Endodermal cell (in vitro differentiated cells): ENCODE measurements at regions not wholly inside any gene's neighbourhood (a gene's known extent, or its start where the extent isn't known, plus 50 kb on each side); places are given as distances from the start of the nearest gene placed in this dataset.

Source experiments
- DNase-seq: peaks from one replicate; pipeline ENCODE4 v3.0.0-alpha.2; 2017
- H3K27ac ChIP-seq: 2 replicates; pipeline ENCODE4 v1.5.1; 2013; ENCODE audit warnings: mild to moderate bottlenecking, low read depth, low read length, moderate library complexity
- H3K27me3 ChIP-seq: 2 replicates; pipeline ENCODE4 v1.6.1; 2013; ENCODE audit warnings: mild to moderate bottlenecking, low read length, moderate library complexity; ENCODE audit not compliant: insufficient read depth, control insufficient read depth, poor library complexity, severe bottlenecking
- H3K36me3 ChIP-seq: 2 replicates; pipeline ENCODE4 v1.7.0; 2013; ENCODE audit warnings: mild to moderate bottlenecking, low read length, moderate library complexity; ENCODE audit not compliant: control insufficient read depth, insufficient read depth
- H3K4me1 ChIP-seq: one replicate; pipeline ENCODE4 v1.7.0; 2013; ENCODE audit warnings: low read length; ENCODE audit not compliant: control insufficient read depth, insufficient read depth
- H3K4me3 ChIP-seq: 2 replicates; pipeline ENCODE4 v1.5.1; 2013; ENCODE audit warnings: mild to moderate bottlenecking, low read length, moderate library complexity
- H3K9ac ChIP-seq: 2 replicates; pipeline ENCODE4 v1.6.1; 2013; ENCODE audit warnings: mild to moderate bottlenecking, low read length, moderate library complexity; ENCODE audit not compliant: poor library complexity, severe bottlenecking; ENCODE audit errors: extremely low read depth
- H3K9me3 ChIP-seq: 2 replicates; pipeline ENCODE4 v1.6.1; 2013; ENCODE audit warnings: mild to moderate bottlenecking, low read length, moderate library complexity; ENCODE audit not compliant: control insufficient read depth
- H3K27ac Mint-ChIP-seq: 2 replicates; pipeline ENCODE4 v1.8.0; 2020; ENCODE audit warnings: mixed read lengths
- H3K27me3 Mint-ChIP-seq: 2 replicates; pipeline ENCODE4 v1.8.0; 2021; ENCODE audit warnings: mild to moderate bottlenecking, mixed read lengths; ENCODE audit not compliant: insufficient read depth
- H3K36me3 Mint-ChIP-seq: 2 replicates; pipeline ENCODE4 v1.8.0; 2020; ENCODE audit warnings: low read depth, mixed read lengths
- H3K4me1 Mint-ChIP-seq: 2 replicates; pipeline ENCODE4 v1.8.0; 2020; ENCODE audit warnings: mixed read lengths
- H3K4me3 Mint-ChIP-seq: 2 replicates; pipeline ENCODE4 v1.8.0; 2020; ENCODE audit warnings: mild to moderate bottlenecking, moderate library complexity, mixed read lengths
- H3K9me3 Mint-ChIP-seq: 2 replicates; pipeline ENCODE4 v1.8.0; 2020; ENCODE audit warnings: mild to moderate bottlenecking, mixed read lengths
- CTCF ChIP-seq: fragments of 200-600 bp; sonication (generic); conservative IDR thresholded peaks from 2 replicates; pipeline ENCODE4 v1.5.0; 2021; ENCODE audit warnings: antibody characterized with exemption, mild to moderate bottlenecking
- WGBS, 2 experiments: methylation state at CpG; one replicate each; pipeline versions ENCODE4 v1.1.5 to v1.1.7; 2013; ENCODE audit warnings: missing lambda C conversion rate in 2 of 2, mixed read lengths in 1 of 2; ENCODE audit not compliant: insufficient coverage in 1 of 2, insufficient read length in 1 of 2; 5-methylcytosine and 5-hydroxymethylcytosine counted together

- Mint-ChIP-seq H3K4me1 (no peaks in the 10 kb centered on the region), H3K27me3 (no peaks in the 10 kb centered on the region), H3K27ac (no peak overlapping the region), H3K36me3 (no peaks in the 10 kb centered on the region), H3K4me3 (no peak overlapping the region), H3K9me3 (peaks cover 3% of the 10 kb centered on the region)
- H3K4me1 ChIP-seq: no peaks in the 10 kb centered on the region
- no peak overlapping the region for H3K27ac ChIP-seq
- H3K27me3 ChIP-seq: no peaks in the 10 kb centered on the region
- no peaks in the 10 kb centered on the region for H3K9me3 ChIP-seq
- H3K9ac ChIP-seq: no peak overlapping the region
- no peak overlapping the region for H3K4me3 ChIP-seq
- no peak for TF ChIP-seq CTCF
- peak; percentile 62 for DNase-seq
- 84 to 97% methylated on average over 3 to 7 of the region's 7 CpGs for WGBS, 2 experiments
- no peaks in the 10 kb centered on the region for H3K36me3 ChIP-seq
Observed at GRCh38 chr20:20780127-20780824, 67.8 kb upstream of the RALGAPA2 start.

- Histone ChIP-seq H3K36me3 (no peaks in the 10 kb centered on the region), H3K27me3 (no peaks in the 10 kb centered on the region), H3K4me1 (no peaks in the 10 kb centered on the region), H3K9me3 (no peaks in the 10 kb centered on the region), H3K9ac (no peak overlapping the region), H3K27ac (no peak overlapping the region), H3K4me3 (no peak overlapping the region)
- Mint-ChIP-seq H3K27me3 (peaks cover 2% of the 10 kb centered on the region), H3K4me1 (no peaks in the 10 kb centered on the region), H3K9me3 (peaks cover 3% of the 10 kb centered on the region), H3K36me3 (no peaks in the 10 kb centered on the region), H3K4me3 (no peak overlapping the region), H3K27ac (no peak overlapping the region)
- TF ChIP-seq CTCF: no peak
- WGBS, 2 experiments: 91 to 100% methylated on average over 1 to 2 of the region's 2 CpGs
- no peak for DNase-seq
Observed at GRCh38 chr20:20778676-20779075, 66.2 kb upstream of the RALGAPA2 start.

- Histone ChIP-seq H3K36me3 (no peaks in the 10 kb centered on the region), H3K9ac (no peak overlapping the region), H3K27ac (no peak overlapping the region), H3K9me3 (peaks cover 5% of the 10 kb centered on the region), H3K4me3 (no peak overlapping the region), H3K4me1 (no peaks in the 10 kb centered on the region), H3K27me3 (no peaks in the 10 kb centered on the region)
- Mint-ChIP-seq H3K9me3 (peaks cover 33% of the 10 kb centered on the region), H3K27me3 (peaks cover 4% of the 10 kb centered on the region), H3K4me3 (no peak overlapping the region), H3K27ac (no peak overlapping the region), H3K4me1 (no peaks in the 10 kb centered on the region), H3K36me3 (no peaks in the 10 kb centered on the region)
- TF ChIP-seq CTCF: no peak
- no peak for DNase-seq
- 88 to 96% methylated on average over 2 to 3 of the region's 3 CpGs for WGBS, 2 experiments
Observed at GRCh38 chr20:20772497-20773085, 60.1 kb upstream of the RALGAPA2 start.
